Erythroblast (primary cell): ENCODE measurements at regions not wholly inside any gene's neighbourhood (a gene's known extent, or its start where the extent isn't known, plus 50 kb on each side); places are given as distances from the start of the nearest gene placed in this dataset.

Experiments
- DNase-seq, 2 experiments: peaks; one replicate each; lab custom pipeline; 2025; lab: John Stamatoyannopoulos, UW
- GATA1 ChIP-seq: IDR thresholded peaks from 2 replicates; pipeline ENCODE4 v1.6.1; 2011; ENCODE audit warnings: low read depth, mild to moderate bottlenecking, control low read depth, low read length, moderate library complexity
- POLR2A ChIP-seq: IDR thresholded peaks from 2 replicates; pipeline ENCODE4 v1.6.1; 2011; ENCODE audit warnings: mild to moderate bottlenecking, low read length

- peak; percentile 5 to 38 for DNase-seq
- TF ChIP-seq GATA1 (no peak), POLR2A (no peak)
Measured at GRCh38 chr20:21571841-21572690, 58.2 kb upstream of the NKX2-2 start.

- DNase-seq: no peak
- TF ChIP-seq GATA1 (no peak), POLR2A (no peak)
Measured at GRCh38 chr20:21570285-21570992, 56.6 kb upstream of the NKX2-2 start.

GRCh38 chr20:21569586-21569985 lies 55.7 kb upstream of the NKX2-2 start:
- DNase-seq: no peak
- TF ChIP-seq GATA1 (no peak), POLR2A (no peak)

GRCh38 chr20:21564127-21564773 lies 50.4 kb upstream of the NKX2-2 start:
- DNase-seq: no peak

More at GRCh38 chr20:21564127-21564773, 50.4 kb upstream of the NKX2-2 start:
- TF ChIP-seq POLR2A (no peak), GATA1 (no peak)
